K562 (cell line): ENCODE measurements at regions not wholly inside any gene's neighbourhood (a gene's known extent, or its start where the extent isn't known, plus 50 kb on each side); places are given as distances from the start of the nearest gene placed in this dataset.

ENCODE experiments used
- ATAC-seq: fragments of 200-7000 bp; cut with Tn5 transposase; 3 replicates; pipeline ENCODE4 v1.9.1; 2020; ENCODE audit warnings: moderate library complexity
- BruUV-seq: library from RNA; stranded (reverse); fragments of 400-500 nt; replicated peaks from 2 replicates; lab custom pipeline; 2021; lab: Mats Ljungman, UMichigan
- CTCF ChIA-PET: fragments of 300-600 bp; formaldehyde crosslinking; extraction: SDS; loops from one replicate; lab custom pipeline; 2021; ENCODE audit warnings: low intra/inter-chr PET ratio; lab: Yijun Ruan, JAX
- POLR2A ChIA-PET: fragments of 300-600, 350-650 bp; sonication (Branson Sonifier 250); formaldehyde crosslinking; extraction: SDS; loops from one replicate; lab custom pipeline; 2021; ENCODE audit warnings: antibody characterized with exemption, inconsistent platforms; lab: Yijun Ruan, JAX
- DNase-seq, 4 experiments: peaks; one replicate each; pipeline versions ENCODE4 v3.0.0 to v3.0.0-alpha.2; 2011 to 2018; ENCODE audit warnings: low spot score in 3 of 4, mixed read lengths in 3 of 4; ENCODE audit errors: extremely low read depth in 1 of 4
- FAIRE-seq: peaks from 2 replicates; lab custom pipeline; 2011; peaks lifted over from hg19 to GRCh38; lab: Jason Lieb, UNC
- H2AFZ ChIP-seq: 2 replicates; pipeline ENCODE4 v1.6.0; 2011; ENCODE audit warnings: low read depth, low read length, control low read depth, inconsistent platforms
- H3K27ac ChIP-seq: fragments of 200-600 bp; 3 replicates; pipeline ENCODE4 v1.8.0; 2011; ENCODE audit warnings: low read depth, mild to moderate bottlenecking, control low read depth, inconsistent platforms, low read length, moderate library complexity, mixed read lengths; ENCODE audit errors: extremely low read depth
- H3K27me3 ChIP-seq, 2 experiments: fragments of 300-600 bp in 1 of 2; 2 replicates in 1 of 2; 3 replicates in 1 of 2; pipeline versions ENCODE4 v1.6.0 to v1.8.0; 2011; ENCODE audit warnings: inconsistent platforms in 2 of 2, low read length in 2 of 2, mild to moderate bottlenecking in 1 of 2, mixed read lengths in 1 of 2, moderate library complexity in 1 of 2; ENCODE audit not compliant: control insufficient read depth in 2 of 2, insufficient read depth in 2 of 2
- H3K36me3 ChIP-seq: fragments of 300-600 bp; 3 replicates; pipeline ENCODE4 v1.8.0; 2011; ENCODE audit warnings: mild to moderate bottlenecking, low read length, inconsistent platforms; ENCODE audit not compliant: control insufficient read depth, insufficient read depth
- H3K4me1 ChIP-seq, 2 experiments: fragments of 200-600 bp in 1 of 2; replicated peaks in 1 of 2; 2 replicates in 1 of 2; 3 replicates in 1 of 2; pipeline versions ENCODE4 v1.5.1 to v1.8.0; 2011; ENCODE audit warnings: inconsistent platforms in 2 of 2, low read length in 2 of 2, mild to moderate bottlenecking in 1 of 2, mixed read lengths in 1 of 2, moderate library complexity in 1 of 2; ENCODE audit not compliant: control insufficient read depth in 2 of 2, insufficient read depth in 2 of 2
- H3K4me2 ChIP-seq: 2 replicates; pipeline ENCODE4 v1.6.1; 2011; ENCODE audit warnings: low read length, control low read depth, inconsistent platforms, mixed read lengths; ENCODE audit not compliant: insufficient read depth
- H3K4me3 ChIP-seq: fragments of 200-600 bp; sonication (generic), shearing (Covaris generic); 2 replicates; pipeline ENCODE4 v1.5.1; 2016; ENCODE audit warnings: control low read depth, inconsistent platforms
- H3K79me2 ChIP-seq: fragments of 200-600 bp; 3 replicates; pipeline ENCODE4 v1.8.0; 2011; ENCODE audit warnings: low read length, inconsistent platforms; ENCODE audit not compliant: control insufficient read depth, insufficient read depth
- H3K9ac ChIP-seq, 2 experiments: 2 replicates each; pipeline versions ENCODE4 v1.6.0 to v1.6.1; 2011; ENCODE audit warnings: low read depth in 2 of 2, low read length in 2 of 2, control low read depth in 1 of 2, inconsistent platforms in 1 of 2, mild to moderate bottlenecking in 1 of 2, mixed read lengths in 1 of 2; ENCODE audit not compliant: insufficient read depth in 1 of 2
- H3K9me1 ChIP-seq: one replicate; pipeline ENCODE4 v1.6.0; 2011; ENCODE audit warnings: inconsistent platforms, mild to moderate bottlenecking, low read length, moderate library complexity; ENCODE audit not compliant: control insufficient read depth, insufficient read depth
- H3K9me3 ChIP-seq: replicated peaks from 2 replicates; pipeline ENCODE4 v1.5.1; 2011; ENCODE audit warnings: low read depth, low read length, inconsistent platforms; ENCODE audit not compliant: control insufficient read depth, insufficient read depth
- H4K20me1 ChIP-seq: replicated peaks from 2 replicates; pipeline ENCODE4 v1.6.1; 2011; ENCODE audit warnings: low read length, inconsistent platforms, mixed read lengths; ENCODE audit not compliant: control insufficient read depth, insufficient read depth
- DIDO1 ChIP-seq: fragments of 450-650 bp; IDR thresholded peaks from 2 replicates; pipeline ENCODE4 v1.6.1; 2016; ENCODE audit warnings: low read depth, missing biosample characterization, missing genetic modification characterization
- GATAD2B ChIP-seq: fragments of 450-650 bp; IDR thresholded peaks from 2 replicates; pipeline ENCODE4 v1.6.1; 2017; ENCODE audit warnings: mild to moderate bottlenecking, borderline replicate concordance
- GTF2A2 ChIP-seq: IDR thresholded peaks from 2 replicates; pipeline ENCODE4 v1.6.1; 2016; ENCODE audit warnings: mild to moderate bottlenecking, missing genetic modification characterization, missing compliant biosample characterization
- HDAC1 ChIP-seq, 2 experiments: fragments of 450-650 bp; IDR thresholded peaks; 2 replicates each; pipeline ENCODE4 v1.6.1; 2016 to 2017; ENCODE audit warnings: inconsistent platforms in 1 of 2, mild to moderate bottlenecking in 1 of 2, moderate library complexity in 1 of 2
- HDAC3 ChIP-seq: fragments of 450-650 bp; IDR thresholded peaks from 2 replicates; pipeline ENCODE4 v1.6.1; 2018; ENCODE audit warnings: borderline replicate concordance, mild to moderate bottlenecking, moderate library complexity; ENCODE audit not compliant: partially characterized antibody
- MXD1 ChIP-seq: fragments of 250-450 bp; sonication (Bioruptor Pico); IDR thresholded peaks from 2 replicates; pipeline ENCODE4 v1.8.0; 2021; ENCODE audit warnings: borderline replicate concordance, mild to moderate bottlenecking, moderate library complexity; ENCODE audit not compliant: poor library complexity, severe bottlenecking
- NCOA6 ChIP-seq: fragments of 450-650 bp; IDR thresholded peaks from 2 replicates; pipeline ENCODE4 v1.6.1; 2017; ENCODE audit warnings: mild to moderate bottlenecking
- NR2C2 ChIP-seq, 2 experiments: fragments of 200-800 bp in 1 of 2; sonication (Bioruptor generic) in 1 of 2; sonication (generic) in 1 of 2; formaldehyde crosslinking in 1 of 2; IDR thresholded peaks; 2 replicates each; pipeline versions ENCODE4 v1.6.1 to v1.8.0; 2016 to 2022; ENCODE audit warnings: mild to moderate bottlenecking in 1 of 2, missing compliant biosample characterization in 1 of 2, missing genetic modification characterization in 1 of 2, missing genetic modification reagents in 1 of 2
- POLR3G ChIP-seq: IDR thresholded peaks from 2 replicates; pipeline ENCODE4 v1.6.1; 2011; ENCODE audit not compliant: insufficient read length, insufficient replicate concordance; ENCODE audit errors: extremely low read depth
- TSC22D4 ChIP-seq: fragments of 450-650 bp; IDR thresholded peaks from 2 replicates; pipeline ENCODE4 v1.6.1; 2016; ENCODE audit warnings: missing genetic modification characterization, missing biosample characterization, control low read depth
- ZNF23 ChIP-seq: fragments of 250-450 bp; sonication (Bioruptor Pico); IDR thresholded peaks from 2 replicates; pipeline ENCODE4 v1.4.0; 2020; ENCODE audit warnings: mild to moderate bottlenecking
- ZNF263 ChIP-seq: sonication (generic); formaldehyde crosslinking; IDR thresholded peaks from 2 replicates; pipeline ENCODE4 v1.8.0; 2022; ENCODE audit warnings: mild to moderate bottlenecking, missing genetic modification reagents, borderline replicate concordance
- WGBS: fragments of 100-300 bp; shearing (Covaris generic); methylation state at CpG from one replicate; pipeline ENCODE4 v1.1.6; 2016; ENCODE audit warnings: low coverage, mixed read lengths; ENCODE audit not compliant: insufficient coverage; ENCODE audit errors: missing lambda C conversion rate; 5-methylcytosine and 5-hydroxymethylcytosine counted together
- in situ Hi-C: fragments of 300-500 bp; cut with MboI; formaldehyde crosslinking; loops from 4 replicates; pipeline ENCODE4 v1.15.0; 2018; ENCODE audit warnings: inconsistent platforms, mixed read lengths
- intact Hi-C: fragments of 100-400 bp; cut with micrococcal nuclease; formaldehyde crosslinking; loops from 2 replicates; pipeline ENCODE4 v1.14.2; 2022
- TF ChIP-seq, protein P1 (sequence below): fragments of 450-650 bp; IDR thresholded peaks from 2 replicates; pipeline ENCODE4 v1.6.1; 2018; ENCODE audit not compliant: partially characterized antibody
- TF ChIP-seq, protein P2 (sequence below): fragments of 250-450 bp; sonication (Bioruptor Pico); IDR thresholded peaks from 2 replicates; pipeline ENCODE4 v1.8.0; 2022; ENCODE audit warnings: inconsistent platforms
- TF ChIP-seq, protein P3 (sequence below), 2 experiments: IDR thresholded peaks; 2 replicates each; pipeline ENCODE4 v1.6.1; 2012; ENCODE audit warnings: improper control_type of control experiment in 2 of 2, low read depth in 2 of 2, low read length in 2 of 2, borderline replicate concordance in 1 of 2

DNA sequence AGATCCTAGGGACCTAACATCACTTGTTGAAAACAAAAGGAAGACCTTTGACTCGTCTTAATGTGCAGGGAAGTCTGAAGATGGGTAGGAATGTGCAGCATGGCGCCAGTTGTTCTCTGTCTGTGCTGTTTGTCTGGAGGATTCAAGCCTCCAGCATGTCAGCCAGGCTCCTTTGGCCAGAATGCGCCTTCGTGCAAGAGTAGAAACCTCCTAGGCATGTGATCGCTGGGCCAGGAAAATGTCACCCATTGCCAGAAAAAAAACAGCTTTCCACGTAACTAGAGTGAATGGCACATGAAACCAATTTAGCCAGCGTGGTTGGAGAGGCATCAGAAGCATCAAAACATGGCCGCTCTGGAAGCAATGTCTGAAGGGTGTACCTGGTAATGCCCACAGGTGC lies 132.7 kb downstream of the EDN1 start:
- no peaks in the 10 kb centered on the region for H3K27me3 ChIP-seq
- H3K36me3 ChIP-seq: no peaks in the 10 kb centered on the region
- BruUV-seq: no TSS peak
- H3K9ac ChIP-seq: no peak overlapping the region
- H3K4me2 ChIP-seq: no peak overlapping the region
- DNase-seq (no peak), FAIRE-seq (no peak), ATAC-seq (no peak)
- under 1% methylated on average over 8 of the region's 8 CpGs for WGBS
- in situ Hi-C loops (no loop called here), intact Hi-C loops (no loop called here)
- H3K4me1 ChIP-seq: no peaks in the 10 kb centered on the region
- H3K9me3 ChIP-seq: no peaks in the 10 kb centered on the region
- H2AFZ ChIP-seq: no peak overlapping the region
- CTCF ChIA-PET: no interaction called here
- no peak overlapping the region for H3K4me3 ChIP-seq
- no peaks in the 10 kb centered on the region for H3K9me1 ChIP-seq
- H4K20me1 ChIP-seq: no peaks in the 10 kb centered on the region
- H3K79me2 ChIP-seq: no peaks in the 10 kb centered on the region
- no peak overlapping the region for H3K27ac ChIP-seq
- POLR2A ChIA-PET: interaction anchor here (0.6 kb wide), 1 partner anchor 349 kb away, joined by 3 read pairs; no protein-coding TSS in a partner anchor
- TF ChIP-seq HDAC1 (IDR thresholded peaks at IDR 0.05) (no peak), MXD1 (no peak), ZNF263 (CRISPR knock-in tag) (no peak), POLR3G (no peak), GTF2A2 (tag) (no peak), ZNF23 (no peak), HDAC3 (no peak), DIDO1 (no peak), GATAD2B (no peak), NR2C2 (CRISPR knock-in tag; IDR thresholded peaks at IDR 0.05) (no peak), NR2C2 (tag; IDR thresholded peaks at IDR 0.05) (no peak), TSC22D4 (tag) (no peak), NCOA6 (no peak)
- TF ChIP-seq, protein P1, sequence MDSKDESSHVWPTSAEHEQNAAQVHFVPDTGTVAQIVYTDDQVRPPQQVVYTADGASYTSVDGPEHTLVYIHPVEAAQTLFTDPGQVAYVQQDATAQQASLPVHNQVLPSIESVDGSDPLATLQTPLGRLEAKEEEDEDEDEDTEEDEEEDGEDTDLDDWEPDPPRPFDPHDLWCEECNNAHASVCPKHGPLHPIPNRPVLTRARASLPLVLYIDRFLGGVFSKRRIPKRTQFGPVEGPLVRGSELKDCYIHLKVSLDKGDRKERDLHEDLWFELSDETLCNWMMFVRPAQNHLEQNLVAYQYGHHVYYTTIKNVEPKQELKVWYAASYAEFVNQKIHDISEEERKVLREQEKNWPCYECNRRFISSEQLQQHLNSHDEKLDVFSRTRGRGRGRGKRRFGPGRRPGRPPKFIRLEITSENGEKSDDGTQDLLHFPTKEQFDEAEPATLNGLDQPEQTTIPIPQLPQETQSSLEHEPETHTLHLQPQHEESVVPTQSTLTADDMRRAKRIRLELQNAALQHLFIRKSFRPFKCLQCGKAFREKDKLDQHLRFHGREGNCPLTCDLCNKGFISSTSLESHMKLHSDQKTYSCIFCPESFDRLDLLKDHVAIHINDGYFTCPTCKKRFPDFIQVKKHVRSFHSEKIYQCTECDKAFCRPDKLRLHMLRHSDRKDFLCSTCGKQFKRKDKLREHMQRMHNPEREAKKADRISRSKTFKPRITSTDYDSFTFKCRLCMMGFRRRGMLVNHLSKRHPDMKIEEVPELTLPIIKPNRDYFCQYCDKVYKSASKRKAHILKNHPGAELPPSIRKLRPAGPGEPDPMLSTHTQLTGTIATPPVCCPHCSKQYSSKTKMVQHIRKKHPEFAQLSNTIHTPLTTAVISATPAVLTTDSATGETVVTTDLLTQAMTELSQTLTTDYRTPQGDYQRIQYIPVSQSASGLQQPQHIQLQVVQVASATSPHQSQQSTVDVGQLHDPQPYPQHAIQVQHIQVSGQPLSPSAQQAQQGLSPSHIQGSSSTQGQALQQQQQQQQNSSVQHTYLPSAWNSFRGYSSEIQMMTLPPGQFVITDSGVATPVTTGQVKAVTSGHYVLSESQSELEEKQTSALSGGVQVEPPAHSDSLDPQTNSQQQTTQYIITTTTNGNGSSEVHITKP: no peak
- TF ChIP-seq, protein P2, sequence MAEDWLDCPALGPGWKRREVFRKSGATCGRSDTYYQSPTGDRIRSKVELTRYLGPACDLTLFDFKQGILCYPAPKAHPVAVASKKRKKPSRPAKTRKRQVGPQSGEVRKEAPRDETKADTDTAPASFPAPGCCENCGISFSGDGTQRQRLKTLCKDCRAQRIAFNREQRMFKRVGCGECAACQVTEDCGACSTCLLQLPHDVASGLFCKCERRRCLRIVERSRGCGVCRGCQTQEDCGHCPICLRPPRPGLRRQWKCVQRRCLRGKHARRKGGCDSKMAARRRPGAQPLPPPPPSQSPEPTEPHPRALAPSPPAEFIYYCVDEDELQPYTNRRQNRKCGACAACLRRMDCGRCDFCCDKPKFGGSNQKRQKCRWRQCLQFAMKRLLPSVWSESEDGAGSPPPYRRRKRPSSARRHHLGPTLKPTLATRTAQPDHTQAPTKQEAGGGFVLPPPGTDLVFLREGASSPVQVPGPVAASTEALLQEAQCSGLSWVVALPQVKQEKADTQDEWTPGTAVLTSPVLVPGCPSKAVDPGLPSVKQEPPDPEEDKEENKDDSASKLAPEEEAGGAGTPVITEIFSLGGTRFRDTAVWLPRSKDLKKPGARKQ (CRISPR knock-in tag): no peak
- TF ChIP-seq, protein P3, sequence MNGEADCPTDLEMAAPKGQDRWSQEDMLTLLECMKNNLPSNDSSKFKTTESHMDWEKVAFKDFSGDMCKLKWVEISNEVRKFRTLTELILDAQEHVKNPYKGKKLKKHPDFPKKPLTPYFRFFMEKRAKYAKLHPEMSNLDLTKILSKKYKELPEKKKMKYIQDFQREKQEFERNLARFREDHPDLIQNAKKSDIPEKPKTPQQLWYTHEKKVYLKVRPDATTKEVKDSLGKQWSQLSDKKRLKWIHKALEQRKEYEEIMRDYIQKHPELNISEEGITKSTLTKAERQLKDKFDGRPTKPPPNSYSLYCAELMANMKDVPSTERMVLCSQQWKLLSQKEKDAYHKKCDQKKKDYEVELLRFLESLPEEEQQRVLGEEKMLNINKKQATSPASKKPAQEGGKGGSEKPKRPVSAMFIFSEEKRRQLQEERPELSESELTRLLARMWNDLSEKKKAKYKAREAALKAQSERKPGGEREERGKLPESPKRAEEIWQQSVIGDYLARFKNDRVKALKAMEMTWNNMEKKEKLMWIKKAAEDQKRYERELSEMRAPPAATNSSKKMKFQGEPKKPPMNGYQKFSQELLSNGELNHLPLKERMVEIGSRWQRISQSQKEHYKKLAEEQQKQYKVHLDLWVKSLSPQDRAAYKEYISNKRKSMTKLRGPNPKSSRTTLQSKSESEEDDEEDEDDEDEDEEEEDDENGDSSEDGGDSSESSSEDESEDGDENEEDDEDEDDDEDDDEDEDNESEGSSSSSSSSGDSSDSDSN (IDR thresholded peaks at IDR 0.05; ENCODE audit: borderline replicate concordance in 1 of 2, low read depth in 2 of 2, low read length in 2 of 2): no peak
